Peyer's patch (tissue), 4 donors: ENCODE measurements at regions not wholly inside any gene's neighbourhood (a gene's known extent, or its start where the extent isn't known, plus 50 kb on each side); places are given as distances from the start of the nearest gene placed in this dataset.

ENCODE experiments used
- POLR2A ChIP-seq, 2 donors: fragments of 450-650 bp; IDR thresholded peaks; one replicate each; pipeline ENCODE4 v1.5.1; 2017; ENCODE audit warnings: antibody characterized with exemption in 2 of 2, mild to moderate bottlenecking in 2 of 2, moderate library complexity in 2 of 2
- TF ChIP-seq, protein P1 (sequence below), 6 experiments: fragments of 450-650 bp in 4 of 6; fragments of 200-600 bp in 2 of 6; sonication (generic) in 1 of 6; IDR thresholded peaks; one replicate each; pipeline ENCODE4 v1.5.1; 2017 to 2019; ENCODE audit warnings: antibody characterized with exemption in 6 of 6, mild to moderate bottlenecking in 3 of 6, moderate library complexity in 1 of 6

DNA sequence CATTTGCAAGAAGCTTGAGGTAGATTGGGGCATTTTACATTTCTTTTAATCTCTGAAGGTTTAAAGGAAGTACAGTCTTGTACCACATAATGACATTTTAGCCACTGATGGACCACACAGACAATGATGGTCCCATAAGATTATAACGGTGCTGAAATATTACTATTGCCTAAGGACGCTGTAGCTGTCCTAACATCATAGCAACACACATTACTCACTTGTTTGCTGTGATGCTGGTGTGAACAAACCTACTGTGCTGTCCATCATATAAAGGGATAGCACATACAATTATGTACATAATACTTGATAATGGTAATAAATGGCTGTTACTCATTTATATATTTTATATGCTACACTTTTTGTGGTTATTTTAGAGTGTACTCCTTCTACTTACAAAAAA is 127.1 kb upstream of the CPNE8 start:
- TF ChIP-seq POLR2A (IDR thresholded peaks at IDR 0.05): no peak
- TF ChIP-seq, protein P1, sequence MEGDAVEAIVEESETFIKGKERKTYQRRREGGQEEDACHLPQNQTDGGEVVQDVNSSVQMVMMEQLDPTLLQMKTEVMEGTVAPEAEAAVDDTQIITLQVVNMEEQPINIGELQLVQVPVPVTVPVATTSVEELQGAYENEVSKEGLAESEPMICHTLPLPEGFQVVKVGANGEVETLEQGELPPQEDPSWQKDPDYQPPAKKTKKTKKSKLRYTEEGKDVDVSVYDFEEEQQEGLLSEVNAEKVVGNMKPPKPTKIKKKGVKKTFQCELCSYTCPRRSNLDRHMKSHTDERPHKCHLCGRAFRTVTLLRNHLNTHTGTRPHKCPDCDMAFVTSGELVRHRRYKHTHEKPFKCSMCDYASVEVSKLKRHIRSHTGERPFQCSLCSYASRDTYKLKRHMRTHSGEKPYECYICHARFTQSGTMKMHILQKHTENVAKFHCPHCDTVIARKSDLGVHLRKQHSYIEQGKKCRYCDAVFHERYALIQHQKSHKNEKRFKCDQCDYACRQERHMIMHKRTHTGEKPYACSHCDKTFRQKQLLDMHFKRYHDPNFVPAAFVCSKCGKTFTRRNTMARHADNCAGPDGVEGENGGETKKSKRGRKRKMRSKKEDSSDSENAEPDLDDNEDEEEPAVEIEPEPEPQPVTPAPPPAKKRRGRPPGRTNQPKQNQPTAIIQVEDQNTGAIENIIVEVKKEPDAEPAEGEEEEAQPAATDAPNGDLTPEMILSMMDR (IDR thresholded peaks at IDR 0.05): no peak
